Fibroblast of pulmonary artery (primary cell): ENCODE measurements at regions not wholly inside any gene's neighbourhood (a gene's known extent, or its start where the extent isn't known, plus 50 kb on each side); places are given as distances from the start of the nearest gene placed in this dataset.

Experiments used
- DNase-seq: peaks from one replicate; pipeline ENCODE4 v3.0.0-alpha.2; 2010; ENCODE audit warnings: low read depth
- H3K4me3 ChIP-seq: replicated peaks from 2 replicates; pipeline ENCODE4 v1.5.1; 2011; ENCODE audit warnings: low read depth, mild to moderate bottlenecking, control low read depth, low read length, moderate library complexity
- TF ChIP-seq, protein P1 (sequence below): IDR thresholded peaks from 2 replicates; pipeline ENCODE4 v1.5.1; 2011; ENCODE audit warnings: mild to moderate bottlenecking, control low read depth, low read length, inconsistent platforms; ENCODE audit errors: missing control alignments

- no peak overlapping the region for H3K4me3 ChIP-seq
- TF ChIP-seq, protein P1, sequence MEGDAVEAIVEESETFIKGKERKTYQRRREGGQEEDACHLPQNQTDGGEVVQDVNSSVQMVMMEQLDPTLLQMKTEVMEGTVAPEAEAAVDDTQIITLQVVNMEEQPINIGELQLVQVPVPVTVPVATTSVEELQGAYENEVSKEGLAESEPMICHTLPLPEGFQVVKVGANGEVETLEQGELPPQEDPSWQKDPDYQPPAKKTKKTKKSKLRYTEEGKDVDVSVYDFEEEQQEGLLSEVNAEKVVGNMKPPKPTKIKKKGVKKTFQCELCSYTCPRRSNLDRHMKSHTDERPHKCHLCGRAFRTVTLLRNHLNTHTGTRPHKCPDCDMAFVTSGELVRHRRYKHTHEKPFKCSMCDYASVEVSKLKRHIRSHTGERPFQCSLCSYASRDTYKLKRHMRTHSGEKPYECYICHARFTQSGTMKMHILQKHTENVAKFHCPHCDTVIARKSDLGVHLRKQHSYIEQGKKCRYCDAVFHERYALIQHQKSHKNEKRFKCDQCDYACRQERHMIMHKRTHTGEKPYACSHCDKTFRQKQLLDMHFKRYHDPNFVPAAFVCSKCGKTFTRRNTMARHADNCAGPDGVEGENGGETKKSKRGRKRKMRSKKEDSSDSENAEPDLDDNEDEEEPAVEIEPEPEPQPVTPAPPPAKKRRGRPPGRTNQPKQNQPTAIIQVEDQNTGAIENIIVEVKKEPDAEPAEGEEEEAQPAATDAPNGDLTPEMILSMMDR: no peak
Observed at GRCh38 chr3:191696348-191696747, 235.4 kb downstream of the PYDC2 start.

DNA sequence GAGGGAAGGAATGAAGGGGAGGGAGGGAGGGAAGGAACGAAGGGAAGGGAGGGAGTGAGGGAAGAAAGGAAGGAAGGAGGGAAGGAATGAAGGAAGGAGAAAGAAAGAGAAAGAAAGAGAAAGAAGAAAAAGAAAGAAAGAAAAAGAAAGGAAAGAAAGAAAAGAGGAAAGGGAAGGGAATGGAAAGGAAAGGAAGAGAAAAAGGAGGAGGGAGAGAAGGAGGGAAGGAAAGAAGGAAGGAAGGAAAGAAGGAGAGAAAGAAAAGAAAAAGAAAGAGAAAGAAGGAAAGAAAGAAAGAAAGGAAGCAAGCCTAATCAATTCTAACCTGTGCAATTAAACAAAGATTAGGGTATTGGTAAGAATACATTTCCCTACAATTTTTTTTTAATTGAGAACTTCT, 238.6 kb downstream of the PYDC2 start:
- DNase-seq: no peak
- TF ChIP-seq, protein P1: no peak
- H3K4me3 ChIP-seq: no peak overlapping the region

More at GRCh38 chr3:191696348-191696747, 235.4 kb downstream of the PYDC2 start:
- DNase-seq: no peak

DNA sequence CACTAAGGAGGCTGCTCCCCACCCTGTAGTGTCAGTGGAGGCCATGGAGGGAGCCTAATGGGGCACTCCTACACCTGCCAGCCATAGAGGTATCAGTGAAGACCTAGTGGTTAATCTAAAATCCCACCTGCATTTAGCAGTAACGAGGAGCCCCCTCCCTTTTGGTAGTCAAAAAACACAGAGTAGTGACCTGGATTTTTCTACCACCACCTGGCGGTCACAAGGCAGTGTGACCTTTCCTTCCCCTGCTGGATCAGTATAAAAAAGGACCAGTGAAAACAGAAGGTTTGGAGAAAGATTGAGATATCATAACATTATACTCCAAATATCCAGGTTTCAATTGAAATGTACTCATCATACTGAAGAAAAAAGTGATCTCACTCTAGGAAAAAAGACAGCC, 241.2 kb downstream of the PYDC2 start:
- TF ChIP-seq, protein P1: no peak
- H3K4me3 ChIP-seq: no peak overlapping the region
- no peak for DNase-seq

DNA sequence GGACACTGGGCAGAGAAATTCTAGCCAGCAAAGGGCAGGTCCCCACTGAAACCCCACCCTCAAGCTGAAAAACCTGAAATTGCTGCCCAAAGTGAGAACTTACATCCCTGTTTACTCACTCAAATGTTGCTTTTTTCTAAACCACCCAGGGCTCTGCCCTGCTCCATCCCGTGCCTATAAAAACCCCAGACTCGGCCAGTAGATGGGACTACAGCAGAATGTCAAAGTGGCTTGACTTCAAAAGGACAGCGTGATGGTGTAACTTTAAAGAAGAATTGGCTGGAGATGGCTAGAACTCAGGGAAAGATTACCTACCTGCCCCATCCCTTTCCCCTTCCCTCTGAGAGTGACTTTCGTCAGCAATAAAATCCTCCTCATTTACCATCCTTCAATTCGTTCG, 246.9 kb downstream of the PYDC2 start:
- TF ChIP-seq, protein P1: no peak
- H3K4me3 ChIP-seq: no peak overlapping the region

DNA sequence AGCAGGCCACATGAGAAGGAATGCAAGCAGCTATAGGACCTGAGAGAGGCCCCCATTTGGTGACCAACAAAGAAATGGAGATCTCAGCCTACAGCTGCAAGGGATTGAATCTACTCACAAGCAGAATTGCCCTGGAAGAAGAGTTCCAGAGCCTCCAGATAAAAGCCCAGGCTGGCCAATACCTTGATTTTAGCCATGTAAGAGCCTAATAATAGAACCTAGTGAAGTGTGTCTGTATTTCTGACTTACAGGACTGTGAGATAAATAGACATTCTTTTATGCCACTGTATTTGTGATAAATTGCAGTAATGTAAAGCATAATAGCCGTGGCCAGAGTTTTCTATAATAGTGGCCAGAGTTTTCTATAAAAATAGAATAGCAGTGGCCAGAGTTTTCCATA, 254.6 kb downstream of the PYDC2 start:
- TF ChIP-seq, protein P1: no peak
- no peak for DNase-seq

More for the DNA sequence above, 246.9 kb downstream of the PYDC2 start:
- DNase-seq: no peak

DNA sequence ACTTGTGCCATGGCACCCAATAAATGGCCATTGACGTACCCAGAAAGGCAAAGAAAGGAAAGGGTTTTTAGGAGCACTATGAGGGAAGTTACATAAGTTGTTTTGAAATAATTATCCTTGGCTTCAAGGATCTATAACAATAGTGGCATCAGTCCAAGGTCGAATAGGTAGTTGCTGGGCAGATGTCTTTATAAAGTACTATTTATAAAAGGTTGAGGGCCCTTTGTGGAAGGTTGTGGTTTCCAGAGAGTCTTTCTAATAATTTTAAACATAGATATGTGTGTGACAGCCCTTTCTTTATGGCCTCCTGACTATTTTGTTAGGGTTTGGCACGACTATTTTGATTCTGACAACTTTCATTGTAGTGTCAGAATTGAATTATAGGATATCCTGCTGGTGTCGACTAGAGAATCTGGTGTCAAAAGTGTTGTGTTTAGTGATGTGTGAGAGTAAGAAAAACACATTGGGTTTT, 260.5 kb downstream of the PYDC2 start:
- TF ChIP-seq, protein P1: no peak
- peak; percentile 17 for DNase-seq
- no peak overlapping the region for H3K4me3 ChIP-seq

More for the DNA sequence above, 254.6 kb downstream of the PYDC2 start:
- no peak overlapping the region for H3K4me3 ChIP-seq

- no peak overlapping the region for H3K4me3 ChIP-seq
- DNase-seq: no peak
- TF ChIP-seq, protein P1: no peak
Observed at GRCh38 chr3:191721990-191722389, 261.0 kb downstream of the PYDC2 start.
